ENCODE measurements at regions not wholly inside any gene's neighbourhood (a gene's known extent, or its start where the extent isn't known, plus 50 kb on each side); places are given as distances from the start of the nearest gene placed in this dataset.

GRCh38 chr1:186569856-186570255, 108.9 kb upstream of the PDC start:
- Histone ChIP-seq H3K27ac (ENCODE audit: insufficient read depth, low read depth, low read length) (no peak overlapping the region), H3K79me2 (ENCODE audit: control insufficient read depth, insufficient read depth, low read length) (no peaks in the 10 kb centered on the region), H4K20me1 (replicated peaks; ENCODE audit: control insufficient read depth, extremely low read depth, insufficient read depth, low read length) (no peaks in the 10 kb centered on the region), H3K4me2 (ENCODE audit: insufficient read depth, low read length) (no peak overlapping the region), H3K4me3 (replicated peaks in 1 of 3; ENCODE audit: insufficient read depth in 1 of 3, low read depth in 1 of 3, low read length in 3 of 3) (no peak overlapping the region), H3K9me1 (replicated peaks; ENCODE audit: control insufficient read depth, extremely low read depth, insufficient read depth, low read length) (no peaks in the 10 kb centered on the region), H3K27me3 (ENCODE audit: control insufficient read depth in 2 of 2, insufficient read depth in 2 of 2, low read length in 2 of 2) (no peaks in the 10 kb centered on the region), H3K4me1 (ENCODE audit: control insufficient read depth, extremely low read depth, insufficient read depth, low read length) (peaks cover 11% of the 10 kb centered on the region), H2AFZ (ENCODE audit: low read depth, low read length) (no peak overlapping the region), H3K36me3 (ENCODE audit: control insufficient read depth in 2 of 2, extremely low read depth in 1 of 2, insufficient read depth in 2 of 2, low read length in 2 of 2) (no peaks in the 10 kb centered on the region), H3K9me3 (replicated peaks; ENCODE audit: control insufficient read depth, insufficient read depth, low read length) (no peaks in the 10 kb centered on the region), H3K9ac (replicated peaks; ENCODE audit: extremely low read depth, insufficient read depth, low read length) (no peak overlapping the region)
- no TSS peak for BruUV-seq (replicated peaks)
- ChIA-PET POLR2A (no interaction called here), CTCF (interaction anchor here (1.5 kb wide), 1 partner anchor 9 kb away, joined by 6 read pairs; no protein-coding TSS in a partner anchor)
- no peak for TF ChIP-seq CTCF (IDR thresholded peaks at IDR 0.05; ENCODE audit: extremely low read depth in 1 of 2, insufficient read depth in 1 of 2, low read depth in 1 of 2, low read length in 2 of 2)
- TF ChIP-seq EZH2 (IDR thresholded peaks at IDR 0.05; ENCODE audit: borderline replicate concordance, low read depth, low read length, severe bottlenecking), result no peak
- no peak for TF ChIP-seq JUN (IDR thresholded peaks at IDR 0.05; ENCODE audit: borderline replicate concordance, insufficient read depth, insufficient read length, low read depth)
- no peak for TF ChIP-seq POLR2A (IDR thresholded peaks at IDR 0.05; ENCODE audit: low read depth, low read length)
- no peak for TF ChIP-seq POLR2AphosphoS5 (IDR thresholded peaks at IDR 0.05; ENCODE audit: insufficient read depth, low read depth, low read length)
- TF ChIP-seq GATA2 (IDR thresholded peaks at IDR 0.05; ENCODE audit: insufficient read depth, insufficient read length, low read depth, low read length), result no peak
- no peak for TF ChIP-seq MAX (IDR thresholded peaks at IDR 0.05; ENCODE audit: insufficient read depth, insufficient read length)
- TF ChIP-seq FOS (IDR thresholded peaks at IDR 0.05; ENCODE audit: borderline replicate concordance, insufficient read depth, low read length), result no peak
- no peak for TF ChIP-seq MYC (IDR thresholded peaks at IDR 0.05; ENCODE audit: low read depth, low read length)
- intact Hi-C loops (cut with micrococcal nuclease) (no loop called here), dilution Hi-C loops (cut with MboI; ENCODE audit: extremely low pct_ligation_motif_present, low sequenced_read_pairs) (no loop called here)
- no peak for FAIRE-seq
- no peak for DNase-seq (ENCODE audit: low read depth, low spot score)
